NCI-H1092 (cell line): ENCODE measurements at regions not wholly inside any gene's neighbourhood (a gene's known extent, or its start where the extent isn't known, plus 50 kb on each side); places are given as distances from the start of the nearest gene placed in this dataset.
"Not testable (repeated sequence)": the region's sequence is repeated elsewhere in the genome, so short reads cannot be mapped to it uniquely, and the experiment has no call there.

Source experiments
- DNase-seq: peaks from one replicate; lab custom pipeline; 2025; lab: John Stamatoyannopoulos, UW

DNA sequence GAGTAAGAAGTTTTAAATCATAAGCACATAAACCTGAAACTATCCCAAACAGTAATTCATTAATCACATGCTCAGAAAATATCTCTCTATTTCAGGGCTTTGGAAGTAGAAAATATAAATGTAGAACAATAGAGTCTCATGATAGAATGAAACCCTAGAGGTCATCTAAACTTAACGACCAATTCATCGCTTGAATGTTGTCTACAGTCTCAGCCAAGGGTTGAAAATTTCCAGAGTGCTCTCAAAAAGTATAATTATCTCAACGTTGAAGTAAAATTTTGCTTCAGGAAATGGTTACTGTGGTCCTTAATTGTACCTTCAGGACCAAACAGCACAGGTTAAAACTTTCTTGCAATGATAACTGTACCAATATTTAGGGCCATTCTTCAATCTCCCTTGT, 1053.6 kb upstream of the SEL1L start:
- DNase-seq = no peak

DNA sequence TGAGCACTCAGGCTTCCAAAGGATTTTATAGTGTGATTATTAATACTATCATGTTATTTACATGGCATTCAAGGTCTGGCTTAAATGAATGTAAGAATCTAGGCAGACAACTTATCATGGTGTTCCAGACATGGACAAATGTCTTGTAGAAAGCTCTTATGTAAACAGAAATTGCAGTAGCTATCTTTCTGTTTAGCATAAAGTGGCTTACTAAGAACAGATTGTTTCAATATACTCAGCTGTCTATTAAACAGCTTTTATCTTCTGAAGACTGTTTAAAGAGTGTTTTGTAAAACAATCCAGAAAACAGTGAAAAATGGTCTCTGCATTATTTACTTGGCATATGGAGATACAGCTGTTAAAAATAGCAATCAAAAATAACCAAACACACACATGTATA, 1061.8 kb upstream of the SEL1L start:
- no peak for DNase-seq

DNA sequence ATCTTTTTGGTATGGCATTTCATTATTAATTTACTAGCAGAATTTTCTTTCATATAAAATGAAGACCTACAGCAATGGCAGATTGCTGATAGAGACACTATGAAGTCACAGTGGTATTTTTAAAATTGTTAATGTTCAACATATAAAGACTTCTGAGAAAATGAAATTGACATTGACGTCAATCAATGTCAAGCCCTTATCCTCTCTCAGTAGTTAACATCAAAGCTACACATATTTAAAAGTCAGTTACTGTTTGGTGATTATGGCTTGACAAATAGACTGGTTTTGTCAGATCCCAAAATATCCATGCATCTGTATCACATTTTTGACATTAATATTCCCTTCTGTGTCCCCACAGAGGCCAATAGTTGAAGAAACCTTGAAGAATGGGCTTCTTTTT, 1069.1 kb upstream of the SEL1L start:
- no peak for DNase-seq

DNA sequence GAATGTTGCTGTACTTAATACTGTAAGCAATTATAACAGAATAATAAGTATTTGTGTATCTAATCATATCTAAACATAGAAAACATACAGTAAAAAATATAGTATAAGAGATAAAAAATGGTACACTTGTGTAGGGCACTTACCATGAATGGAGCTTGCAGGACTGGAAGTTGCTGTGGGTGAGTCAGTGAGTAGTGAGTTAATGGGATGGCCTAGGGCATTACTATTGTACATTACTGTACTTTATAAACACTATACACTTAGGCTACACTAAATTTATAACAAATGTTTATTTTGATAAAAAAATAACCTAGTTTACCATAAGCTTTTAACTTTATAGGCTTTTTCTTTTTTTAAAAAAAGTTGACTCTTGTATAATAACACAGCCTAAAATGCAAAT, 1071.2 kb upstream of the SEL1L start:
- DNase-seq = no peak

DNA sequence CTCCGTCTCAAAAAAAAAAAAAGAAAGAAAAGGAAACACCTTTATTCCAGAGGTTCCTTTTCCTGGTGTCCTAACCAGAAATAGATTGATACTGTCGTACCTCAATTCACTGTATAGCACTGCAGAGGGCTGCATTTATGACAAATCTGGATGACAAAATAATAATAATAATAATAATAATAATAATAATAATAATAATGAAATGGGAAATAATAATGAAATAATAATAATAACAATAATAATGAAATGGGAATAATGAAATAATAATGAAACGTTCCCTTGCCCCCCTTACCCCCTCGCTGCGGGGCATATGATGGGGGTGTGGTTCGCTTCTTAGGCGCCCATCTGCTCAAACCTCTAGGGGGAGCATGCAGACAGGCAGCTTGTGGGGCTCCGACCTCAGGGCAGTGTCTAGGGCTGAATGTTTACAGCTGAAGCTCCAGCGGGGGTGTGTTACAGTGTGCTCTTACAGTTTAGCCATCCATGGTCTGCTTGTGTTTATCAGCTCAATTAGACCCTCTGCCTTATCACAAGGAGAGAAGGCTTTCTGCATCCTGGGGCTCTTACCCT, 1088.3 kb upstream of the SEL1L start:
- no peak for DNase-seq

DNA sequence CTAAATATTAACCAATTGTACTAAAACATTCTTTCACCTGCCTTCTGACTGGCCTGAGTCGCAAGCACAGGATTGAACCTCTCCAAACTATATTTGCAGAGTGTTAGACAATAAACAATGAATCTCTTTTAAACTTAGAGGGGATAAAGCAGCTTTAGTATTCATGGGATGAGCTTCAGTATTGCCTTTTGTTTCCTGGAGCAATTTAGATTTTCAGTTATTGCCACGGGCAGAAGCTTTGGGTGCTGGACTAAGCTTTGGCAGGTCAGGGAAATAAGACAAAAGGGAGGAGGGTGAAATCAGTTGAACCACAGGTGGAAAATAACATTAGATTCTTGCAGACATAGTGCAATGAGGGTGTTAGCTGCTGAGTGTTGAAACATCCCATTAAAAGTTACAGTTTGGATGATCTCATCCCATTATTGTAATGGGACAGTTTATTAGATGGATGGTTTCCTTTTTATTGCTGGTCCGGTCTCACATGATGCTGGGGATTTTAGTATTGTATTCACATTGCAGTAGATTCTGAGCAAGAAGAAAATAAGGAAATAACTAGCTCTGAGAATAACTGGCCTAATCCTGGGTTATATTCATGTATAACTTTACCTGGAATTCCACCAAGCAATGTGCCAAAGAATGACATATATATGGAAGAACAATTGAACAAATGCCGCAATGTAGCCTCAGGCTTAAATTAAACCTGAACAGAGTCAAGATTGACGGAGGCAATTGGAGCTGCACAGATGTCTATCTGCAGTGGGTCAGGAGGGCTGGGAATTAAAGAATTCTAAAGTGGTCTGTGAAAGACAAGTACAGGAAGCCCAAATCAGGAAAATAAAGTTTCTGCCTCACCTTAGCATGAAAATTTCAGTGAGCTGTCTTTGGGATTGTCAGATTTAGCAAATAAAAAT, 1092.8 kb upstream of the SEL1L start:
- DNase-seq = no peak

DNA sequence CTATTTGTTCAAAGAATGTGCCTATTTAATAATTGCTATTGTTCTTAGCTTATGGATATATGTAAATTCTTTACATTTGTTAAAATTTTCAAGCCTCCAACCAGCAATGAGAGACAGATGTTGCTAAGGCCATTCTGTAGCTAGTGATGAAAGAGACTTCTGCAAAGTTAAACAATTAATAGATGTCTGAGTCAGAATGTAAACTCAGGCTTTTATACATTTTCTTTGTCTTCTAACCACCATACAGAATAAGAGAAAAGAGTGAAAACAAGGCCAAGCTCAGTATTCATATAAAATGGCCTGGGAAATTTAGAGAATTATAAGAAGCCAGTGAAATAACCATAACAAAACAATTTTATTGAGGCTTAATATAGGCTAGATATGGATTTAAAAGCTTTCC, 1102.3 kb upstream of the SEL1L start:
- no peak for DNase-seq

DNA sequence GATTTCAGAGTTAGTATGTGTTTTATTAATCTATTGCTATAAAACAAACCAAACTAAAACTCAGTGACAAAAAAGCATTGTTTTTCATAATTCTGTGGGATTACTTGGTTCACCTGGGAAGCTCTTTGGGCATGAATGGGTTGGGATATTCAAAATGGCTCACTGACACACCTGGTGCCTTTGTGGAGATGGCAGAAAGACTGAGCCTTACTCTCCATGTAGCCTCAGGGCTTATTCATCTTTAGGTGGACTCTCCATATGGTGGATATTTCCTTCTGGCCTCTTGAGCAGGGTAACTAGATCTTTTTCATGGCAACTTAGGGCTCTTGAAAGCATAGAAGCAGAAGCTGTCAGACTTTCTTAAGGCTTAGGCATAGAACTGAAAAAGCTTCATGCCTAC, 1102.8 kb upstream of the SEL1L start:
- no peak for DNase-seq

DNA sequence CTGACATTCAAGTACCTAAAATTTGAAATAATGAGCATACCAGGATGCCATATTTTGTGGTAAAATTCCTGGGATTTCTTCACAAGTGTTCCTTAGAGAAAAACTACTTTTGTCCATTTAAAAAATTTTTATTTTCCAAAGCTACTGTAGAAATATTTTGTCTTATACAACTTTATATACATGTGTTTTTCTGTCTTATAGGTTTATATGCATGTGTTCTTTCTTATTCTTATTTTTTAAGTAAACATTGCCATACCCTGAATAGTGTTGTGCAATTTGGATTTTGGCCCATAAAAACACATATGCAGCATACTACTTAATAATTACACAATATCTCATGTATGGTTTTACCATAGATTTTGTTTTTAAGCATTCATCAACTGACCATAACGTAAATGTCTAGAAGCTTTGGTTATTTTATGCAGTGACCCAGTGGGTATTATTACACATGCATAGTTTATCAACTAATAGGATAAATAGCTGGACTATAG, 1107.4 kb upstream of the SEL1L start:
- DNase-seq = no peak

DNA sequence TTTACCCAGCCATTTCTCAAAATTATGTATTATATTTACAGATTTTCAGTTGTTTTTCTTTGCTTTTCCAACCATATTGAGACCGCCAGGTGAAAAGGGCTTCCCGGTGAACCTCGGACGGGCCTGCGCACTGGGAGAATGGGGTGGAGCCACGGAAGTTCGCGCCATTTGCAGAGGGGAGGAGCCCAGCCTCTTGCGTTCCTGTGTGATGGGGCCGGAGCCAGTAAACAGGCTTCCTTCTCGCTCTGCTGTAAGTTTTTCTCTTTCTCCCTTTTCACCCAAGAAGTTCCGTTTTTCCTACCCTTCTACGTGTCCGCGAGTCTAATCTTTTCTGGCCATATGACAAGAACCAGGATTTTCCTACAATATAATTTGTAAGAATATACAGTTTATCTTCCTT, 1108.8 kb upstream of the SEL1L start:
- DNase-seq = no peak

DNA sequence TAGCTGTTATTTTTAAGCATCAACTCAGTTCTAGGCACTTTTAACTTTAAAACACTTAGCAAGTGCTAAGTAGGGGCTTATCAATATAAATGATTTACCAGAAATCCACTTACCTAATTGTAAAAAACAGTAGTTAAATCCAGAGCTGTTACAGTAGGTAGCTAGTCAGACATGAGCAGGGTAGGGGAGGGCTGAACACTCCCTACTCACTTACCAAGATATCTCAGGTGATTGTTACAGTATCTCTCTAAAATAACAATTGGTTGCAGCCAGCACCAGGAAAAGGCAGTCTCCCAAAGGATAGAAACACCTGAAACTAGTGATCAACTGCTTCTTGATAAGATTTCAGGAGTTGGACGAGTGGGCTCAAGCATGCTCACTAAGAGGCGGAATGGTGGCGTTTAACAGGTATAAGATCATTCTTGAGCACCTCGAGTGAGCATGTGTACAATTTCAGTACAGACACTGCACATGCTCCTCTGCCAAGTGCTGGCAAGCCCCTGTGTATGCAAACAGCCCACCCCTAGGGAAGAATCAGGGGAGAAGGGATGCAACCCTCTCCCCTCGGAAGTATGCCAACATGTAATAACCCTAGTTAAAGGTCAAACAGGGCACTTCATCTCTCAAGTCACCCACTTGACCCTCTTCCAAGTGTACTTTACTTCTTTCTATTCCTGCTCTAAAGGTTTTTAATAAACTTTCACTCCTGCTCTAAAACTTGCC, 1113.6 kb upstream of the SEL1L start:
- DNase-seq = no peak

DNA sequence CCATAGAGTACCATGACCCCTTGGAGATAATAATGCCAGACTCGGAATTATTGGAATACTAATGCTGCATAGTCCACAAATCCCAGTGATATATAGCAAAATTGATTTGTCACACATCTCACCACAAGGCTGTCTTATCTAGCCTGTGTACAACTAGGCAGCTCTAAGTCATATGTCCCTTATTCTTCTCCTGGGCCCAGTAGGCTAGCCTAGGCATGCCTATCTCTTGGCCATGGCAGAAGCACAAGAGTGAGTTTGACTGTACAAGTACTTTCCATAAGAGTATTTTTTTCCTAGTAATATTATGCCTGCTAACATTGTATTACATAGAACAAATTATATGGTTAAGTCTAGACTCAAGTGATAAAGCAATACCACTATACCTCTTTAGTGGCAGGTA, 1122.1 kb upstream of the SEL1L start:
- DNase-seq = no peak

DNA sequence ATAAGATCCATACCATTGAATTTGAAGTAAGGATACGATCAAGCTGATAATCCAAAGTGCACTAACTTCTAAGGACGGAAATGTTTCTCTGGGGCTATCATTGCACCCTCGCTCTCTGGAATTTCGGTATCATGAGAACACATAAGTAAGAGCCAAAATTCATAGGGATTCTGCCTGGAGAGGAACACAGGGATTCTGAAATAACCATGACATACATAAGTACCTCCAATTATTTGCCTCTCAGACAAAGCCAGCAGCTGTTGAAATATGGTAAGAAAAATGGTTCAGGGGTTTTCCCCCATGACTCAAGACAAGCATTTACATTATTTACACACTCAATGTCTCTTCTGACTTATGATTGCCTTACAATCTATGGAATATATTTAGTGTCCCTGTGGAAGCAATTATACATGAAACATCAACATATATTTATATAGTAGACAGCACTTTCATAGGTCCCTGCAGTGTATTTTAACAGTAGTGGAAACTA, 1123.6 kb upstream of the SEL1L start:
- DNase-seq = no peak

DNA sequence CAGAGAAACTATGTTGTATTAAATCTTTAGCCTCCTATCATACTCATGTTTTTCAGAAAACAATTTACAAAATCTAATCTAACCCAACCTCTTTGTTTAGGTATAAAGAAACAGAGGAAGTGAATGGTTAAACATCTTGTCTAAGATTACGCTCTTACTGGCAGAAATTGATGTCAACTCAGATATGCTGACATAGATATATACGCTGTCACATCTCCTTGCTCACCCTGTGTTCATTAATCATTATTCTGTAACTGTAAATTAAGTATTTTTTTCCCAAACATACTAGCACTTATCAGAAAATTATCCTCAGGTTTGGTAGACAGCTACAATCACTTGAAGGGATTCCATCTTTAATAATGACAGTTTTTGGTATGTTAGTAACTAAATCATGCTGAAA, 1127.6 kb upstream of the SEL1L start:
- no peak for DNase-seq

DNA sequence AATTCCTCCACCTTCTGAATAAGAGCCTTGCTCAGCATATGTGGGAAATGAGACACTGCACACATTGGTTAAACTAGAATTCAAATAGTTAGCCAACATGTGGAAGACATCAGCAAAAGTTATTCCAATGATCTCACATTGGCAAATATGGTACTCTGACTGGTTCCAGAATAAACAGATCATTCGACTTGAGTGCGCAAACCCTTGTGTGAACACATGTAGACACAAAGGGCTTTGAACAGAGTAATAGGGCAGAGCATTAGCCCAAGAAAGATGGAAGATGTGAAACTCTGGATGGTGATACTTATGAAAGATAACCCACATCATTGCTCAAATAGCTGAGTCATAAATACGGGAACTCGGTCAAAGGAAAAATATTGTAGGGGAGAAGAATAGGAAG, 1133.4 kb upstream of the SEL1L start:
- DNase-seq = no peak

DNA sequence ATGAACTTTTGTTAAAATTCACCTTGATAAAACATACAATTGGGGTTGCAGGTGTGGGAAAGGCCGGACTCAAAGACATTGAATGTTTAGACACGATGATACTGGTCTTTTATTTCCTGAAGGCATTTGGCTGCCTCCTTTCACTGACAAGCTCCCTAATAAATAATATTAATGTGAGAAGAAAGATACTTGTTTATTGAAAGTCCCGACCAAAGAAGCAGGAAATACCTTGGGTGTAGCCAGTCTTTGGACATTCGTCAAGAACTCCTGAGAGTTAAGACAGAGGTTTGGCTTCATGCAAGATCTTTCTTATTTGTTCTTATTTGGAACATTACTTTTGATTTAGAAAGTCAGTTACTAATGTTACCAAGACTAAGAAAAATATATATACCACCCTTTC, 1133.8 kb upstream of the SEL1L start:
- DNase-seq = no peak

DNA sequence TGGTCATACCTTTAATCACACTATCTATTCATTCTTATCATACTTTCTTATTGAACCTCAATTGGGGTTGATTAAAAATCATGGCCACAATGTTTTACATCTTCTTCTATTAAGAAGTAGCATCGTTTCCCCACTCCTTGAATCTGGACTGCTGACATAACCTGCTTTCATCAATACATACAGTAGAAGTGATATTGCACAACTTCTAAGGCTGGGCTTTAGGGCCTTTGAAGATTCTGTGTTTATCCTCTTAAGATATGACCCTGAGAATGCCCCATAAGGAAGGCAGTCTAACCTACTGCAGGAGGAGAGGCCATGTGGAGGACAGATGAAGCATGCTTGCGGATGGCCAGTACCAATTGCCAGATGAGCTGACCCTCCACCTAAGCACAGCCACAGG, 1142.8 kb upstream of the SEL1L start:
- DNase-seq = no peak

DNA sequence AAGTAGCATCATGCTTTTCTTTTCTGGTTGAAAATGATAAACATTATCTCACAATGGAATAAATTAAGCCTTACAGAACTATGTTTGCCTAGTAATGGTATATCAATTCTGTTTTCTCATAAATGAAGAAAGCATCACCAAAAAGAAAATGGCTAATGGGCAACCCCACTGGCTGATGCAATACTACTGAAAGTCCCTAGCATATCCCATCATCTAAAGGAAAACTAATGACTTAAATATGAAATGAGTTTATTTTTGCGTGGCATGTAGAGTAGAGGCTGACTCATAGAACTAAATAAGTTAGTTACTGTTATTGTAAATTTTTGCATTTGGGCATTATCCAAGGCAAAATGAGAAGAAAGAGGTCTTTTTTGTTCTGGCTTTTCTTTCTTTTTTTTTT, 1156.3 kb upstream of the SEL1L start:
- no peak for DNase-seq

DNA sequence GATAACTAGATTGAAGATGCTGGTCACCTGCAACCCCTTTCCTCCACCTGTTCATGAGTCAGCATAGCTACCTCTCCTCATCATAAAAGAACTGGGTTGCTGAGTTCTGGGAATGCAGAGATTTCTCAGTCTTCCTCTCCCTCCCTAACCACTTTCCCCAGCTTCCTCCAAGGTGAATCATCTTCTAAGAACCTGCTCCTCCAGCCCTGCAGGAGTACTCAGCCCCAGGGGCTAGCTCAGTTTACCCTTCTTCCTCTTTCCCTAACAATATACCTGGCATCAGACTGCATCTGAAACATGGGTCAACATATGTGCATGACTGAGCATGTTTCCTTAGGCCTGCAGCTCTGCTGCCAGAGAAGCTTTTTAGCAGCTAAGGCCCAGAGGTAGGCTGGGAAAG, 1157.5 kb upstream of the SEL1L start:
- DNase-seq = not testable (repeated sequence)

DNA sequence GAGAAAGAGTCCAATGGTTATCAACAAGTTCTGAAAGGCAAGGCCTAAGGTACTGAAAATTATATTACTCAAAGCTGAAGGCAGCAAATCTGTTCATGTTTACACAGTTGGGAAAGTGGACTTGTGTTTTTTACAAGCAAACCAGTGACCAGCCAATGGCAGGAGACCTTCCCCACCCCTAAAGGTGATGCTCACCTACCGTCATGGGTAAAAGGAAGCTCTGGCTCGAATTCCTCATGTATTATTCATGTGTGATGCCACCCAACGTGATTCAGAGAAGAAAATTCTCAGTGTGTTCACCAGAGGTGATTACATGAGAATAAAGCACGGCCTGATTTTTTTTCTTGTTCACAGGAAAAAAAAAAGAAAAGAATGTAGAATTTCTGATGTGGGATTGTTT, 1161.2 kb upstream of the SEL1L start:
- no peak for DNase-seq

DNA sequence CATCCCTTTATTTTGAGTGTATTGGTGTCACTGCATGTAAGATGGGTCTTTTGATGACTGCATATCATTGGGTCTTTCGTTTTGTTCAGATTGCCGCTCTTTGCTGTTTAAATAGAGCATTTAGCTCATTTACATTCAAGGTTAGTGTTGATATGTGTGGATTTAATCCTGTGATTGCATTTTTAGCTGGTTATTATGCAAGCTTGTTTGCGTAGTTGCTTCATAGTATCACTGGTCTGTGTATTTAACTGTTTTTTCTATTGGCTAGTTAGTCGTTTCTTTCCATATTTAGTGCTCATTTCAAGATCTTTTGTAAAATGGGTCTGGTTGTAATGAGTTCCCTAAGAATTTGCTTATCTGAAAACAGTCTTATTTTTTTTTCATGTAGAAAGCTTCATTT, 1170.6 kb upstream of the SEL1L start:
- no peak for DNase-seq

DNA sequence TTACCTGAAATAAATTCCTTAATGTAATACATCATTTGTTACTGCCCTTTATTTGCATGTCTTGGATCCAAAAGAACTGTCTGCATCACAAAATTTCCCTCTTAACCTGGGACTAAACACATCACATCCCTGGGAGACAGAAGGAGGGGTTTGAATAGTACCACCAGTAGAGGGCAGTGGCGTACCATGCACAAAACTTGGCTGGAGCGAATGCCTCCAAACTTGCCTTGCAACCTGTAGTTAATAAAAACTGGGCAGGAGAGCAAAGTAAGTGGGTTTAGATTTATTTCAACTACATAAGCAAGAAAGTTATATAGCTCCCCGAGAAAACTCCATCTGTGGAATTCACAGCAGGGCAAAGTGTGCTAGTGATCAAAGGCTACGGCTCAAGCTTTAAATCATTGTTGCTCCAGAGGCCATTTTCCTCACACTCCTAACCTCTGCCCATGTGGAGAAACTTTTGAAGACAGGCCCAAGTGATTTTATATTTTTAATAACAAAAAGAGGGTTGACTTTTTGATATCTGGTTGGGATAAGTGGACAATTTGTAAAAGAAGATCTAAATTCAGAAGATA, 1176.7 kb upstream of the SEL1L start:
- DNase-seq = no peak

DNA sequence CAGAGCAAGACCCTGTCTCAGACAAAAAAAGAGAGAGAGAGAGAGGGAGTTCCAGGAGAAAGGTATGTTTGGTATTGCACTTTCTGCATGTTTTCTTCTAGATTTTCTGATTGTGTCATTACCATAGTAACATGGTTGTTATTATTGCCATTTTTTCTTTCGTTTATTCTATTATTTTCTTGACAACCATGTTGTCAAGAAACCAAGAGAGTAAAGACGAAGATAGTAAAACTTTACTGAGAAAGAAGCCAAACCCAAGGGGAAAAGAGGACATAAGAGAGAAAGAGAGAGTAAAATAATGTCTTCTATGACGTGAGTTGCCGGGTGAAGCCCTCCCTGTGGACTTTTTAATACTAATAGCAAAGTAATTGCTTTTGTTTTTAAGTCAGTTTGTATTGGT, 1186.0 kb upstream of the SEL1L start:
- no peak for DNase-seq
